Smooth muscle cell (in vitro differentiated cells): ENCODE measurements at regions not wholly inside any gene's neighbourhood (a gene's known extent, or its start where the extent isn't known, plus 50 kb on each side); places are given as distances from the start of the nearest gene placed in this dataset.
"Not testable (repeated sequence)": the region's sequence is repeated elsewhere in the genome, so short reads cannot be mapped to it uniquely, and the experiment has no call there.

ENCODE experiments used
- DNase-seq: peaks from one replicate; lab custom pipeline; 2025; ENCODE audit not compliant: unreplicated experiment; lab: John Stamatoyannopoulos, UW
- H2AFZ ChIP-seq: fragments of 200-600 bp; sonication (generic); 2 replicates; pipeline ENCODE4 v1.6.0; 2016; ENCODE audit warnings: antibody characterized with exemption, low read depth, mild to moderate bottlenecking
- H3F3A ChIP-seq: fragments of 200-600 bp; sonication (generic); 2 replicates; pipeline ENCODE4 v1.6.0; 2017; ENCODE audit warnings: antibody characterized with exemption, low read depth
- H3K27ac ChIP-seq: fragments of 200-600 bp; sonication (generic); 2 replicates; pipeline ENCODE4 v1.5.1; 2016; ENCODE audit warnings: low read depth, mild to moderate bottlenecking
- H3K27me3 ChIP-seq: fragments of 200-600 bp; sonication (generic); 2 replicates; pipeline ENCODE4 v1.6.1; 2016; ENCODE audit warnings: low read depth, mild to moderate bottlenecking
- H3K36me3 ChIP-seq: fragments of 200-600 bp; sonication (generic); 2 replicates; pipeline ENCODE4 v1.5.1; 2016; ENCODE audit warnings: low read depth
- H3K4me1 ChIP-seq: fragments of 200-600 bp; sonication (generic); 2 replicates; pipeline ENCODE4 v1.5.1; 2016; ENCODE audit warnings: low read depth
- H3K4me2 ChIP-seq: fragments of 200-600 bp; sonication (generic); 2 replicates; pipeline ENCODE4 v1.6.0; 2016; ENCODE audit warnings: mild to moderate bottlenecking
- H3K4me3 ChIP-seq: fragments of 200-600 bp; sonication (generic); 2 replicates; pipeline ENCODE4 v1.5.1; 2016; ENCODE audit warnings: mild to moderate bottlenecking
- H3K79me2 ChIP-seq: fragments of 200-600 bp; sonication (generic); 2 replicates; pipeline ENCODE4 v1.6.0; 2016; ENCODE audit warnings: low read depth, mild to moderate bottlenecking
- H3K9ac ChIP-seq: fragments of 200-600 bp; sonication (generic); 2 replicates; pipeline ENCODE4 v1.6.0; 2016; ENCODE audit warnings: low read depth
- H3K9me3 ChIP-seq: fragments of 200-600 bp; sonication (generic); replicated peaks from 2 replicates; pipeline ENCODE4 v1.5.1; 2016; ENCODE audit warnings: low read depth
- H4K20me1 ChIP-seq: fragments of 200-600 bp; sonication (generic); 2 replicates; pipeline ENCODE4 v1.6.0; 2016; ENCODE audit warnings: low read depth
- WGBS: methylation state at CpG from one replicate; pipeline ENCODE4 v1.1.7; 2016; ENCODE audit warnings: low lambda C conversion rate; 5-methylcytosine and 5-hydroxymethylcytosine counted together
- TF ChIP-seq, protein P1 (sequence below): fragments of 200-600 bp; sonication (generic); IDR thresholded peaks from 2 replicates; pipeline ENCODE4 v1.5.1; 2017; ENCODE audit warnings: borderline replicate concordance, mild to moderate bottlenecking, antibody characterized with exemption; ENCODE audit not compliant: insufficient read depth, poor library complexity, severe bottlenecking

DNA sequence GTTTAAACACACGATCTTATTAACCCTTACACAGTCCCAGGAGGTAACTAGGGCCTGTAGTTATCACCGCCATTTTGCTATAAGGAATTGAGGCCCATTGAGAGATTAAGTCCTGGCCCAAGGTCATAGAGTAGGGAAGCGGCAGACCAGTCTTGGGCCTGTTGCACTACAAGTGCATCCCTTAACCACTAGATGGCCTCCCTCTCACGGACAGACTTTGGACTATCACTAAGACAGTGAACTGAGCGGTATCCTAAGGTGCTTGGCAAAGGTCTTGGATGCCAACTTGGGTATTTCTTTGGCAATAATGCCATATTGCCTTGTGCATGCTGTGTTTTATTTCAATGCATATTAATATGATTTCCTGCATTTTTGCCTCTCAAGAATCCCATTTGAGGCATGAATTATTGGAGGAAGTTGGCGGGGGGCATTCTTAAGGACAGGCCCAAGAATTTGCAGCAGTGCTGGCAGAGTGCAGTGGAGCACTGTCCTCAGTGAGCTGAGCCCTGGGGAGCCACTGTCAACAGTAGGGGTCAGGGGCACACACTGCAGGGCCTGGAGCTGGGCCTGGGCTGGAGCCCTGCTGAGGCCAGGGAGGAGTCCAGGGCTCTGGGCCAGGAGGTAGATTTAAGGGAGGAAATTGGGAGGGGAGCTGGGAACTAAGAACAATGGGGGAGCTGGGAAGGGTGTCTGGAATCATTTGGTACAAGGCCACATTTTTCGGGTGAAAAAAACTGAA, 147.4 kb downstream of the SMIM20 start:
- no peaks in the 10 kb centered on the region for H3K9me3 ChIP-seq
- H3K27me3 ChIP-seq = no peaks in the 10 kb centered on the region
- DNase-seq = no peak

DNA sequence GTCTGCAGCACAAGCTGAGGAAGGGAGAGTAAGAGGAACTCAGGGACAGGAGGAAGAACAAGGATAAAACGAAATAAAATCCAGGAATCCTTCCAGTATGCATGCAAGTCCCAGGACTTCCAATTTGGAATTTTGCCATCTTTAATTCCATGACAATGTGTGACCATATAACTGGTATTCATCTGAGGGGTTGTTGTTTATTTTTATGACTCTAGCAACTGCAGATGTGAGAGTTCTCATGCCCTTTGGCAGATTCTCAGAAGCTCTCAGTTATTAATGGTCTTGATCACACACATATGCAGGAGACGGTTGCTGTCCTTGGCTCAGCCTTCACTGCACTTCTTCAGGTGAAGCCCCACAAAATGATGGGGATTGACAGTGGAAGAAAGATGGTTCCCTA, 148.2 kb downstream of the SMIM20 start:
- 95% methylated on average over 2 of the region's 2 CpGs for WGBS
- no peaks in the 10 kb centered on the region for H3K27me3 ChIP-seq
- H3K9me3 ChIP-seq = no peaks in the 10 kb centered on the region
- H3F3A ChIP-seq = no peaks in the 10 kb centered on the region
- H4K20me1 ChIP-seq = no peaks in the 10 kb centered on the region
- no peak overlapping the region for H3K27ac ChIP-seq
- TF ChIP-seq, protein P1, sequence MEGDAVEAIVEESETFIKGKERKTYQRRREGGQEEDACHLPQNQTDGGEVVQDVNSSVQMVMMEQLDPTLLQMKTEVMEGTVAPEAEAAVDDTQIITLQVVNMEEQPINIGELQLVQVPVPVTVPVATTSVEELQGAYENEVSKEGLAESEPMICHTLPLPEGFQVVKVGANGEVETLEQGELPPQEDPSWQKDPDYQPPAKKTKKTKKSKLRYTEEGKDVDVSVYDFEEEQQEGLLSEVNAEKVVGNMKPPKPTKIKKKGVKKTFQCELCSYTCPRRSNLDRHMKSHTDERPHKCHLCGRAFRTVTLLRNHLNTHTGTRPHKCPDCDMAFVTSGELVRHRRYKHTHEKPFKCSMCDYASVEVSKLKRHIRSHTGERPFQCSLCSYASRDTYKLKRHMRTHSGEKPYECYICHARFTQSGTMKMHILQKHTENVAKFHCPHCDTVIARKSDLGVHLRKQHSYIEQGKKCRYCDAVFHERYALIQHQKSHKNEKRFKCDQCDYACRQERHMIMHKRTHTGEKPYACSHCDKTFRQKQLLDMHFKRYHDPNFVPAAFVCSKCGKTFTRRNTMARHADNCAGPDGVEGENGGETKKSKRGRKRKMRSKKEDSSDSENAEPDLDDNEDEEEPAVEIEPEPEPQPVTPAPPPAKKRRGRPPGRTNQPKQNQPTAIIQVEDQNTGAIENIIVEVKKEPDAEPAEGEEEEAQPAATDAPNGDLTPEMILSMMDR = no peak
- no peaks in the 10 kb centered on the region for H3K4me1 ChIP-seq
- H3K9ac ChIP-seq = no peak overlapping the region
- DNase-seq = no peak
- H2AFZ ChIP-seq = no peak overlapping the region
- no peaks in the 10 kb centered on the region for H3K36me3 ChIP-seq
- H3K4me2 ChIP-seq = no peak overlapping the region
- H3K79me2 ChIP-seq = no peaks in the 10 kb centered on the region
- no peak overlapping the region for H3K4me3 ChIP-seq

More for the DNA sequence above, 147.4 kb downstream of the SMIM20 start:
- H3F3A ChIP-seq = no peaks in the 10 kb centered on the region
- WGBS = 71% methylated on average over 7 of the region's 7 CpGs
- no peaks in the 10 kb centered on the region for H4K20me1 ChIP-seq
- H3K9ac ChIP-seq = no peak overlapping the region
- TF ChIP-seq, protein P1 = peak; percentile 49
- no peaks in the 10 kb centered on the region for H3K79me2 ChIP-seq
- no peak overlapping the region for H2AFZ ChIP-seq
- H3K27ac ChIP-seq = no peak overlapping the region
- H3K36me3 ChIP-seq = no peaks in the 10 kb centered on the region
- H3K4me3 ChIP-seq = no peak overlapping the region
- H3K4me1 ChIP-seq = no peaks in the 10 kb centered on the region
- H3K4me2 ChIP-seq = no peak overlapping the region

DNA sequence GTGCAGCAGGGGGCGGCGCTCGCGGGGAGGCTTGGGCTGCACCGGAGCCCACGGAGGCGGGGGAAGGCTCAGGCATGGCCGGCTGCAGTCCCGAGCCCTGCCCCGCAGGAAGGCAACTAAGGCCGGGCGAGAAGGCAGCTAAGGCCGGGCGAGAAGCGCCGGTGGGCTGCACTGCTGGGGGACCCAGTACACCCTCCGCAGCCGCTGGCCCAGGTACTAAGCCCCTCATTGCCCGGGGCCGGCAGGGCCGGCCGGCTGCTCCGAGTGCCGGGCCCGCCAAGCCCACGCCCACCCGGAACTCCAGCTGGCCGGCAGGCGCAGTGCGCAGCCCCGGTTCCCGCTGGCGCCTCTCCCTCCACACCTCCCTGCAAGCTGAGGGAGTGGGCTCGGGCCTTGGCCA, 150.0 kb downstream of the SMIM20 start:
- not testable (repeated sequence) for H3K27me3 ChIP-seq, H3K4me3 ChIP-seq, H3K4me1 ChIP-seq, H3F3A ChIP-seq, H3K4me2 ChIP-seq, DNase-seq, H3K36me3 ChIP-seq, H3K9me3 ChIP-seq, H4K20me1 ChIP-seq, H2AFZ ChIP-seq, H3K9ac ChIP-seq, H3K79me2 ChIP-seq, H3K27ac ChIP-seq
- WGBS = 96% methylated on average over 33 of the region's 34 CpGs

DNA sequence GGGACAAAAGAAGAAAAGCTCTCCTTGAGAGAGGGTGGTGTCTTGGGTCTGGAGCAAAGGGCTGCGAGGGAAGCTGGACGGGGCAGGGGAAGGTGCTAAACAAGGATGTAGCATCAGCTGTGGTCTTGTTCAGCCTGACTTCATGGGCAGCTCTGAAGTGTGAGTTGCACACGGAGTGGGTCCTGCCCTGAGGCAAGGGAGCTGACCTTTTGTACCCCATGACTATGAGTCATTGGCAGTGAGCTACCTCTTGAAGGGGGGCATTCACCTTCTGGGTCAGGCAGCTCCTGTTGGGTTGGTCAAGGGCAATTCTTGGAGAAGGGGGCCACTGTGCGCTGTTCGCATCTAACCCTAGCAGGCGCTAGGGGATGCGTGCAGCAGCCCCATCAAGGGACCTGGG, 151.8 kb downstream of the SMIM20 start:
- TF ChIP-seq, protein P1 = no peak
- 90% methylated on average over 7 of the region's 7 CpGs for WGBS
- no peaks in the 10 kb centered on the region for H3K9me3 ChIP-seq

More for the DNA sequence above, 151.8 kb downstream of the SMIM20 start:
- no peak overlapping the region for H3K27ac ChIP-seq
- H3F3A ChIP-seq = no peaks in the 10 kb centered on the region
- no peak overlapping the region for H2AFZ ChIP-seq
- no peak overlapping the region for H3K9ac ChIP-seq
- no peak for DNase-seq
- no peaks in the 10 kb centered on the region for H3K27me3 ChIP-seq
- H4K20me1 ChIP-seq = no peaks in the 10 kb centered on the region
- no peaks in the 10 kb centered on the region for H3K4me1 ChIP-seq
- H3K4me3 ChIP-seq = no peak overlapping the region
- no peak overlapping the region for H3K4me2 ChIP-seq
- no peaks in the 10 kb centered on the region for H3K79me2 ChIP-seq
- no peaks in the 10 kb centered on the region for H3K36me3 ChIP-seq
